ENCODE measurements at regions not wholly inside any gene's neighbourhood (a gene's known extent, or its start where the extent isn't known, plus 50 kb on each side); places are given as distances from the start of the nearest gene placed in this dataset.

DNA sequence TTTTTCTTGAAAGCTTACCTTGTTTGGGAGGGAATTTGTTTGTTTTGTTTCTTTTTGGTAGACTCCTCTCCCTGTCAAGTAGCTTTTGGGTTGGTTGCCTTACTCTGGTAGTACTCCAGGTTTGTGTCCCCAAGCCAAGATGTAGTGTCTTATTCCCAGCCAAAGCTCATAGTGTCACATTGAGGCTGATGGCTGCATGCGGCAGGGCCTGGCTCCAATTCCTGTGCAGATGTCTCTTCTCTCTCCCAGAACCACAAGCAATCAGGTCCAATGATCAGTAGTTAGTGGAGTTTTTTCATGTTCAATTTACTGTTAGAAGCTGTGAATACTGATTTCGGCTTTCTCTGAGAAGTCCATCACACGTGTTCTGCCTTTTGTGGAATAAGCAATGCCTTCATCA, 221.1 kb upstream of the THBS1 start:
- TF ChIP-seq, protein P1, sequence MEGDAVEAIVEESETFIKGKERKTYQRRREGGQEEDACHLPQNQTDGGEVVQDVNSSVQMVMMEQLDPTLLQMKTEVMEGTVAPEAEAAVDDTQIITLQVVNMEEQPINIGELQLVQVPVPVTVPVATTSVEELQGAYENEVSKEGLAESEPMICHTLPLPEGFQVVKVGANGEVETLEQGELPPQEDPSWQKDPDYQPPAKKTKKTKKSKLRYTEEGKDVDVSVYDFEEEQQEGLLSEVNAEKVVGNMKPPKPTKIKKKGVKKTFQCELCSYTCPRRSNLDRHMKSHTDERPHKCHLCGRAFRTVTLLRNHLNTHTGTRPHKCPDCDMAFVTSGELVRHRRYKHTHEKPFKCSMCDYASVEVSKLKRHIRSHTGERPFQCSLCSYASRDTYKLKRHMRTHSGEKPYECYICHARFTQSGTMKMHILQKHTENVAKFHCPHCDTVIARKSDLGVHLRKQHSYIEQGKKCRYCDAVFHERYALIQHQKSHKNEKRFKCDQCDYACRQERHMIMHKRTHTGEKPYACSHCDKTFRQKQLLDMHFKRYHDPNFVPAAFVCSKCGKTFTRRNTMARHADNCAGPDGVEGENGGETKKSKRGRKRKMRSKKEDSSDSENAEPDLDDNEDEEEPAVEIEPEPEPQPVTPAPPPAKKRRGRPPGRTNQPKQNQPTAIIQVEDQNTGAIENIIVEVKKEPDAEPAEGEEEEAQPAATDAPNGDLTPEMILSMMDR (IDR thresholded peaks at IDR 0.05; ENCODE audit: low read depth, low read length): no peak
- TF ChIP-seq EZH2phosphoT487 (IDR thresholded peaks at IDR 0.05; ENCODE audit: low read depth): no peak

Measured in OCI-LY3 (cell line).